B cell (primary cell): ENCODE measurements at regions not wholly inside any gene's neighbourhood (a gene's known extent, or its start where the extent isn't known, plus 50 kb on each side); places are given as distances from the start of the nearest gene placed in this dataset.

ENCODE experiments used
- CTCF ChIP-seq: fragments of 200-600 bp; IDR thresholded peaks from one replicate; pipeline ENCODE4 v1.8.0; 2022; ENCODE audit warnings: antibody characterized with exemption, mild to moderate bottlenecking
- EZH2 ChIP-seq: IDR thresholded peaks from 2 replicates; pipeline ENCODE4 v1.6.1; 2012; ENCODE audit warnings: borderline replicate concordance, low read depth, mild to moderate bottlenecking, moderate library complexity, low read length; ENCODE audit not compliant: insufficient read depth, poor library complexity, severe bottlenecking

- TF ChIP-seq CTCF, result no peak
- no peak for TF ChIP-seq EZH2
Observed at GRCh38 chr5:39905356-39905755, 480.6 kb upstream of the DAB2 start.
